H1 (cell line): ENCODE measurements at regions not wholly inside any gene's neighbourhood (a gene's known extent, or its start where the extent isn't known, plus 50 kb on each side); places are given as distances from the start of the nearest gene placed in this dataset.

Experiments used
- CTCF ChIA-PET: fragments of 300-600 bp; sonication (Branson Sonifier 250); formaldehyde crosslinking; loops from one replicate; lab custom pipeline; 2021; ENCODE audit not compliant: partially characterized antibody; lab: Charles Lee
- POLR2A ChIA-PET: fragments of 300-600 bp; sonication (Branson Sonifier 250); formaldehyde crosslinking; loops from one replicate; lab custom pipeline; 2021; ENCODE audit warnings: inconsistent platforms; ENCODE audit not compliant: partially characterized antibody; lab: Charles Lee
- DNase-seq, 2 experiments: peaks; one replicate each; pipeline versions ENCODE4 v3.0.0 to v3.0.0-alpha.2; 2010 to 2022; ENCODE audit warnings: low spot score in 2 of 2, low read depth in 1 of 2, mixed read lengths in 1 of 2
- FAIRE-seq: peaks from 2 replicates; lab custom pipeline; 2011; peaks lifted over from hg19 to GRCh38; lab: Jason Lieb, UNC
- H2AFZ ChIP-seq: 2 replicates; pipeline ENCODE4 v1.8.1; 2012; ENCODE audit warnings: low read length, inconsistent platforms
- H2AK5ac ChIP-seq: 2 replicates; pipeline ENCODE4 v1.6.1; 2013; ENCODE audit warnings: low read depth, low read length
- H2BK120ac ChIP-seq: replicated peaks from 2 replicates; pipeline ENCODE3; 2013; ENCODE audit warnings: low read depth, low read length, inconsistent platforms
- H2BK12ac ChIP-seq: 2 replicates; pipeline ENCODE4 v1.6.1; 2013; ENCODE audit warnings: low read depth, low read length
- H2BK15ac ChIP-seq: 2 replicates; pipeline ENCODE4 v1.6.1; 2013; ENCODE audit warnings: low read length
- H2BK20ac ChIP-seq: 2 replicates; pipeline ENCODE4 v1.6.1; 2013; ENCODE audit warnings: low read length
- H2BK5ac ChIP-seq: 2 replicates; pipeline ENCODE4 v1.6.1; 2013; ENCODE audit warnings: low read depth, low read length
- H3K14ac ChIP-seq: 2 replicates; pipeline ENCODE4 v1.6.1; 2013; ENCODE audit warnings: inconsistent platforms; ENCODE audit not compliant: insufficient read length
- H3K18ac ChIP-seq: 2 replicates; pipeline ENCODE4 v1.6.1; 2013; ENCODE audit warnings: low read length; ENCODE audit errors: extremely low read depth
- H3K23ac ChIP-seq: 2 replicates; pipeline ENCODE4 v1.6.1; 2013; ENCODE audit warnings: inconsistent platforms; ENCODE audit not compliant: insufficient read length
- H3K23me2 ChIP-seq: 2 replicates; pipeline ENCODE4 v1.6.1; 2013; ENCODE audit warnings: low read depth, low read length
- H3K27ac ChIP-seq: 2 replicates; pipeline ENCODE4 v1.6.1; 2011; ENCODE audit warnings: low read depth, low read length, inconsistent platforms
- H3K27me3 ChIP-seq, 4 experiments: replicated peaks in 1 of 4; 1 replicate in 1 of 4; 2 replicates in 3 of 4; pipeline versions ENCODE4 v1.6.1 to v1.8.1; 2011 to 2013; ENCODE audit warnings: low read length in 3 of 4, mild to moderate bottlenecking in 3 of 4, inconsistent platforms in 2 of 4, mixed read lengths in 2 of 4, moderate library complexity in 1 of 4; ENCODE audit not compliant: control insufficient read depth in 3 of 4, insufficient read depth in 3 of 4; ENCODE audit errors: extremely low read depth in 1 of 4
- H3K36me3 ChIP-seq, 4 experiments: 2 replicates each; pipeline versions ENCODE4 v1.6.1 to v1.8.1; 2011 to 2013; ENCODE audit warnings: mild to moderate bottlenecking in 4 of 4, low read length in 3 of 4, moderate library complexity in 2 of 4, control low read depth in 1 of 4, inconsistent platforms in 1 of 4; ENCODE audit not compliant: insufficient read depth in 4 of 4, control insufficient read depth in 2 of 4
- H3K4ac ChIP-seq: replicated peaks from 2 replicates; pipeline ENCODE3; 2013; ENCODE audit warnings: low read length, low read depth, mixed read lengths, inconsistent platforms; ENCODE audit not compliant: insufficient read length
- H3K4me1 ChIP-seq, 4 experiments: replicated peaks in 1 of 4; 1 replicate in 1 of 4; 2 replicates in 3 of 4; pipeline versions ENCODE4 v1.6.1 to v1.8.1; 2011 to 2013; ENCODE audit warnings: low read length in 3 of 4, inconsistent platforms in 2 of 4, mixed read lengths in 1 of 4; ENCODE audit not compliant: insufficient read depth in 4 of 4, control insufficient read depth in 3 of 4
- H3K4me2 ChIP-seq, 2 experiments: 2 replicates each; pipeline versions ENCODE4 v1.6.1 to v1.8.1; 2011 to 2013; ENCODE audit warnings: low read depth in 2 of 2, low read length in 2 of 2, control low read depth in 1 of 2, inconsistent platforms in 1 of 2, mild to moderate bottlenecking in 1 of 2; ENCODE audit not compliant: insufficient read depth in 1 of 2
- H3K4me3 ChIP-seq, 4 experiments: fragments of 200-600, 300-600 bp in 1 of 4; sonication (generic), shearing (Covaris generic), sonication (Bioruptor Twin) in 1 of 4; 2 replicates each; pipeline versions ENCODE4 v1.5.1 to v1.8.1; 2011 to 2016; ENCODE audit warnings: low read length in 4 of 4, low read depth in 3 of 4, control low read depth in 2 of 4, inconsistent platforms in 2 of 4, mild to moderate bottlenecking in 2 of 4, mixed read lengths in 1 of 4, moderate library complexity in 1 of 4; ENCODE audit not compliant: insufficient read depth in 2 of 4; ENCODE audit errors: extremely low read depth in 1 of 4
- H3K56ac ChIP-seq: replicated peaks from 2 replicates; pipeline ENCODE3; 2013; ENCODE audit warnings: low read depth, mild to moderate bottlenecking, mixed read lengths, low read length, inconsistent platforms; ENCODE audit not compliant: insufficient read length
- H3K79me1 ChIP-seq: 2 replicates; pipeline ENCODE4 v1.6.1; 2013; ENCODE audit warnings: low read depth, low read length, control low read depth
- H3K79me2 ChIP-seq, 2 experiments: 2 replicates each; pipeline versions ENCODE4 v1.6.1 to v1.8.1; 2012 to 2013; ENCODE audit warnings: low read length in 2 of 2, mild to moderate bottlenecking in 2 of 2, inconsistent platforms in 1 of 2; ENCODE audit not compliant: insufficient read depth in 2 of 2, control insufficient read depth in 1 of 2
- H3K9ac ChIP-seq, 4 experiments: replicated peaks in 1 of 4; 1 replicate in 1 of 4; 2 replicates in 3 of 4; pipeline versions ENCODE4 v1.6.1 to v1.8.1; 2011 to 2013; ENCODE audit warnings: low read depth in 3 of 4, low read length in 3 of 4, control low read depth in 2 of 4, mild to moderate bottlenecking in 2 of 4, moderate library complexity in 2 of 4, inconsistent platforms in 1 of 4; ENCODE audit errors: extremely low read depth in 1 of 4
- H3K9me3 ChIP-seq, 2 experiments: 2 replicates each; pipeline versions ENCODE4 v1.6.1 to v1.8.1; 2012 to 2013; ENCODE audit warnings: mild to moderate bottlenecking in 2 of 2, moderate library complexity in 2 of 2, control low read depth in 1 of 2, inconsistent platforms in 1 of 2, low read depth in 1 of 2, low read length in 1 of 2, mixed read lengths in 1 of 2; ENCODE audit not compliant: insufficient read depth in 2 of 2
- H4K20me1 ChIP-seq, 2 experiments: replicated peaks in 1 of 2; 2 replicates each; pipeline versions ENCODE3 to v1.8.1; 2011 to 2013; ENCODE audit warnings: inconsistent platforms in 2 of 2, low read length in 2 of 2, mild to moderate bottlenecking in 1 of 2; ENCODE audit not compliant: insufficient read depth in 2 of 2, control insufficient read depth in 1 of 2
- H4K5ac ChIP-seq: 2 replicates; pipeline ENCODE4 v1.6.1; 2013; ENCODE audit warnings: low read length, low read depth, mixed read lengths, inconsistent platforms; ENCODE audit not compliant: insufficient read length
- H4K8ac ChIP-seq: 2 replicates; pipeline ENCODE4 v1.8.0; 2013; ENCODE audit warnings: mild to moderate bottlenecking, moderate library complexity, low read length, inconsistent platforms; ENCODE audit not compliant: insufficient read depth; ENCODE audit errors: extremely low read depth
- H4K91ac ChIP-seq: replicated peaks from 2 replicates; pipeline ENCODE3; 2013; ENCODE audit warnings: low read length, mixed read lengths, inconsistent platforms; ENCODE audit not compliant: insufficient read length
- CBX5 ChIP-seq: fragments of 300-800, 300-1000 bp; sonication (generic); IDR thresholded peaks from 2 replicates; pipeline ENCODE4 v1.7.1; 2016; ENCODE audit warnings: antibody characterized with exemption, low read length, low read depth
- CREB1 ChIP-seq: IDR thresholded peaks from 2 replicates; pipeline ENCODE4 v1.6.1; 2012; ENCODE audit warnings: inconsistent platforms
- EGR1 ChIP-seq: IDR thresholded peaks from 2 replicates; pipeline ENCODE4 v1.6.1; 2011; ENCODE audit warnings: low read depth, low read length, borderline replicate concordance
- FOSL1 ChIP-seq: IDR thresholded peaks from 2 replicates; pipeline ENCODE4 v1.6.1; 2011; ENCODE audit warnings: mild to moderate bottlenecking, low read depth, low read length, moderate library complexity; ENCODE audit not compliant: insufficient read depth
- GTF2F1 ChIP-seq: IDR thresholded peaks from 2 replicates; pipeline ENCODE4 v1.6.1; 2012; ENCODE audit warnings: low read depth, low read length, improper control_type of control experiment, borderline replicate concordance
- JUN ChIP-seq: IDR thresholded peaks from 2 replicates; pipeline ENCODE4 v1.6.1; 2011; ENCODE audit warnings: low read depth, mild to moderate bottlenecking, improper control_type of control experiment, low read length
- KDM1A ChIP-seq: fragments of 200-600, 300-600 bp; sonication (generic); IDR thresholded peaks from 2 replicates; pipeline ENCODE4 v1.7.1; 2016; ENCODE audit warnings: mild to moderate bottlenecking, low read length, borderline replicate concordance
- POLR2A ChIP-seq, 2 experiments: IDR thresholded peaks; 1 replicate in 1 of 2; 2 replicates in 1 of 2; pipeline ENCODE4 v1.6.1; 2011; ENCODE audit warnings: low read depth in 2 of 2, low read length in 2 of 2, mild to moderate bottlenecking in 2 of 2; ENCODE audit errors: control extremely low read depth in 1 of 2
- POLR2AphosphoS5 ChIP-seq: IDR thresholded peaks from 2 replicates; pipeline ENCODE4 v1.6.1; 2011; ENCODE audit warnings: low read depth, low read length
- RBBP5 ChIP-seq: IDR thresholded peaks from 2 replicates; pipeline ENCODE4 v1.7.1; 2012; ENCODE audit warnings: low read depth, mild to moderate bottlenecking, inconsistent platforms, low read length, moderate library complexity, borderline replicate concordance
- SAP30 ChIP-seq: fragments of 300-600 bp; sonication (generic); IDR thresholded peaks from 2 replicates; pipeline ENCODE4 v1.7.1; 2012; ENCODE audit warnings: low read length, moderate library complexity, mild to moderate bottlenecking, inconsistent platforms; ENCODE audit not compliant: insufficient read depth, insufficient replicate concordance
- SP1 ChIP-seq: IDR thresholded peaks from 2 replicates; pipeline ENCODE4 v1.6.1; 2011; ENCODE audit warnings: low read depth, low read length
- SRF ChIP-seq: IDR thresholded peaks from 2 replicates; pipeline ENCODE4 v1.6.1; 2011; ENCODE audit warnings: mild to moderate bottlenecking, low read depth, low read length, moderate library complexity
- TCF12 ChIP-seq: IDR thresholded peaks from 2 replicates; pipeline ENCODE4 v1.6.1; 2011; ENCODE audit warnings: low read depth, mild to moderate bottlenecking, low read length
- WGBS, 2 experiments: shearing (Covaris generic) in 1 of 2; methylation state at CpG; one replicate each; pipeline versions ENCODE4 v1.1.6 to v1.1.7; 2013 to 2015; ENCODE audit warnings: low lambda C conversion rate in 2 of 2, mixed read lengths in 2 of 2, inconsistent platforms in 1 of 2, low coverage in 1 of 2, missing lambda C conversion rate in 1 of 2; ENCODE audit not compliant: insufficient replicate concordance in 2 of 2, insufficient coverage in 1 of 2, insufficient read length in 1 of 2; ENCODE audit errors: extremely low coverage in 1 of 2, missing lambda C conversion rate in 1 of 2; 5-methylcytosine and 5-hydroxymethylcytosine counted together
- TF ChIP-seq, protein P1 (sequence below): IDR thresholded peaks from 2 replicates; pipeline ENCODE4 v1.6.1; 2012; ENCODE audit warnings: inconsistent platforms

DNA sequence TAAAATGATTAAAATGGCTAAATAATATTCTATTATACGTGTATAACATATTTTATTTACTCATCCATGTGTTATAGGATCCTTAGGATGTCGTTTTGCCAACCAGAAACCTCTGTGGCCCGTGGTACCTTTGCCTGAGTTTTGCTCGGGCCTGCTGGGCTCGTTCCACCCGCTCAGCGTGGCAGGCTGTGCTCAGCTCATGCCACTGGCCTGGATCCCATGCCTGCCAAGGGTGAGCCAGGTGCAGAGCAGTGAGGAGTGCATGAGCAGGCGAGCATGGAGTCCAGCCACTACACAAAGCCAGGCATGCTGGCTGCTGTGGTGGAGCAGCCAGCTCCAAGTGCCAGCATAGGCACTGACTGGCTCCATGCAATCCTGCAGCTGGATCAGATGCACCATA lies 417.2 kb downstream of the TTLL7 start:
- Histone ChIP-seq H2AK5ac (no peak overlapping the region), H2BK120ac (no peak overlapping the region), H3K18ac (no peak overlapping the region), H4K8ac (no peak overlapping the region), H3K4ac (no peak overlapping the region), H3K36me3 (no peaks in the 10 kb centered on the region), H3K9me3 (peaks cover 6 to 12% of the 10 kb centered on the region in 2 experiments; a peak in 1 of 4 replicates), H4K20me1 (no peaks in the 10 kb centered on the region), H2BK15ac (no peak overlapping the region), H2BK20ac (no peak overlapping the region), H2BK12ac (no peak overlapping the region), H3K56ac (no peak overlapping the region), H3K79me1 (no peaks in the 10 kb centered on the region), H3K23ac (no peak overlapping the region), H3K4me2 (no peak overlapping the region), H3K27ac (no peak overlapping the region), H2BK5ac (no peak overlapping the region), H3K79me2 (no peaks in the 10 kb centered on the region), H3K14ac (no peak overlapping the region), H3K4me1 (no peaks in the 10 kb centered on the region; a peak in 1 of 7 replicates), H3K4me3 (no peak overlapping the region), H3K23me2 (no peaks in the 10 kb centered on the region), H3K27me3 (no peaks in the 10 kb centered on the region), H4K91ac (no peak overlapping the region), H2AFZ (no peak overlapping the region), H3K9ac (no peak overlapping the region), H4K5ac (no peak overlapping the region)
- ChIA-PET CTCF (interaction anchor here (0.6 kb wide), 1 partner anchor 792 kb away, joined by 3 read pairs; no protein-coding TSS in a partner anchor), POLR2A (interaction anchor here (0.5 kb wide), 1 partner anchor 20 kb away, joined by 3 read pairs; no protein-coding TSS in a partner anchor)
- WGBS, 2 experiments = 95% methylated on average over 8 of the region's 8 CpGs; no CpG with 5 or more reads in 1 of the 2 experiments
- DNase-seq = no peak
- FAIRE-seq = no peak
- TF ChIP-seq, protein P1, sequence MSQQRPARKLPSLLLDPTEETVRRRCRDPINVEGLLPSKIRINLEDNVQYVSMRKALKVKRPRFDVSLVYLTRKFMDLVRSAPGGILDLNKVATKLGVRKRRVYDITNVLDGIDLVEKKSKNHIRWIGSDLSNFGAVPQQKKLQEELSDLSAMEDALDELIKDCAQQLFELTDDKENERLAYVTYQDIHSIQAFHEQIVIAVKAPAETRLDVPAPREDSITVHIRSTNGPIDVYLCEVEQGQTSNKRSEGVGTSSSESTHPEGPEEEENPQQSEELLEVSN = no peak
- TF ChIP-seq JUN (no peak), TCF12 (no peak), SAP30 (no peak), FOSL1 (no peak), POLR2A (IDR thresholded peaks at IDR 0.05; ENCODE audit: control extremely low read depth in 1 of 2, low read depth in 2 of 2, low read length in 2 of 2) (no peak), GTF2F1 (no peak), SRF (no peak), POLR2AphosphoS5 (no peak), CBX5 (no peak), RBBP5 (no peak), KDM1A (no peak), CREB1 (no peak), SP1 (no peak), EGR1 (no peak)
